Stimulated activated naive CD4-positive, alpha-beta T cell treated with Interleukin-2 at 50 U/mL for 16 hours (primary cell): ENCODE measurements at regions not wholly inside any gene's neighbourhood (a gene's known extent, or its start where the extent isn't known, plus 50 kb on each side); places are given as distances from the start of the nearest gene placed in this dataset.

ENCODE experiments used
- DNase-seq: peaks from one replicate; lab custom pipeline; 2025; lab: John Stamatoyannopoulos, UW

DNA sequence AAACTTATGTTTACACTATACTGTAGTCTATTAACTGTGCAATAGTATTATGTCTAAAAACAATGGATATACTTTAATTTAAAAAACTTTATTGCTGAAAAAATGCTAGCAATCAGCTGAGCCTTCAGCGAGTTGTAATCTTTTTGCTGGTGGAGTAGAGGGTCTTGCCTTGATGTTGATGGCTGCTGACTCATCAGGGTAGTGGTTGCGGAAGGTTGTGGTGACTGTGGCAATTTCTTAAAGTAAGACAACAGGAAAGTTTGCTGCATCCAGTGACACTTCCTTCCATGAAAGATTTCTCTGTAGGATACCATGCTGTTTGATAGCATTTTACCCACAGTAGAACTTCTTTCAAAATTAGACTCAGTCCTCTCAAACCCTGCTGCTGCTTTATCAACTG is 234.7 kb upstream of the CSF3R start:
- no peak for DNase-seq

DNA sequence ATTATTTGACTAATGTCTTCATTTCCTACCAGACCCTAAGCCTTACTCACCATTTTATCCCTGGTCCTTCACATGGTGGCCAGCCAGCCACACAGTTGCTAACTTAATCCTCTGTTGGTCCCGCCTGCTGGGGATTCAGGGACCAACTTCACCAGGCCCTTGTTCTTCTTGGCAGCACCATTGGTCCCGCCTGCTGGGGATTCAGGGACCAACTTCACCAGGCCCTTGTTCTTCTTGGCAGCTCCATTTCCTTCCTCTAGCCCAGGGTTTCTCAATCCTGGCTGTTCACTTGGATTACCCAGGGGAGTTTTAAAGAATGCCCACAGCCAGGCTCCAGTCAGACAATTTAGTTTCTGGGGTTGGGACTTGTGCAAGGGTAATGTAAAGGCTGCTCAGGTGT is 233.1 kb upstream of the CSF3R start:
- DNase-seq: no peak

GRCh38 chr1:36714301-36714700 is 231.6 kb upstream of the CSF3R start:
- DNase-seq: no peak

DNA sequence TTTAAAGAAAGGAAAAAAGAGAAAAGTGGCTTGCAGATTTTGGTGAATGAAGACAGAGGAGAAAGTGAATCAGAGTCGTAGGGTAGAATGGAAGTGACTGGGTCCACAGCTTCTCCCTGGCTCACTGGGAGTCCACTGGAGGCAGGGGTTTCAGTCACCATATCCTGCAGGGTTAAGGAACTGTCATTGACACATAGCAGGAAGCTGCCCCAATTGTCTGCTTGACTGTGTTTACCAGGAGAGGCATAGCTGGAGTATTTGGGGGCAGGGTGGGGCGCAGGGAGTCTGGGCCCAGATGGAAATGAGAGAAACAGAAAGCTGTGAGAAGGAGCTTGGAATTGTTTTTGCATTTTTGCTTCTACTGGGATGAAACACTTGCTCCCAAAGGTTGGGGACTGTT is 228.8 kb upstream of the CSF3R start:
- no peak for DNase-seq

- no peak for DNase-seq
These were observed 228.2 kb upstream of the CSF3R start for GRCh38 chr1:36710951-36711350.

DNA sequence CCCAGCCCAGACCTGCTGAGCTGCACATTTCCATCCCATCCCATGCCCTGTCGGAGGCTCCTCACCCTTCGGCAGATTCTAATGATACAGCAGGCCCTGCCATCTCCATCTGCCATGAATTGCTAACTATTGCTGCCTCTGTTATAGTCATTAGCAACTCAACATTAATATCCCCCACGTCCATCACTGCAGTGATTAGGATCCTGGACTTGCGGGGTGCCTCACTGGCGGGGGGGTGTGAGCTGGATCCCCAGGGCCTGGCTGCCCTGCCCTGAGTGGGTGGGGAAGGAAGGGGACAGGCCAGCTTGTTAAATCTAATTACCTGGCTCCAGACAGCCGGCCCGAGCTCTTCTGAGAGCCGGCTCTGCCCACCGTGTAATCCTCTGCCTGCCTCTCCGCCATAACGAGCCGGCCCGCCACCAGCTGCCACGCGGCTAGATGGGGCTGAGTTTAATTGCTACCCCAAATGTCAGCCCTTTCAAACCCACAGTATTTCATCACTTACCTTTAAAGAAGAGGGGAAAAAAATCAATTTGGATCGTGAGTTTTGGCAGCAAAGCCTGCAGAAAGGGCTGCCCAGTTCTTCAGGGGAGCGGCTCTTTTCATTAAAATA is 227.3 kb upstream of the CSF3R start:
- no peak for DNase-seq

DNA sequence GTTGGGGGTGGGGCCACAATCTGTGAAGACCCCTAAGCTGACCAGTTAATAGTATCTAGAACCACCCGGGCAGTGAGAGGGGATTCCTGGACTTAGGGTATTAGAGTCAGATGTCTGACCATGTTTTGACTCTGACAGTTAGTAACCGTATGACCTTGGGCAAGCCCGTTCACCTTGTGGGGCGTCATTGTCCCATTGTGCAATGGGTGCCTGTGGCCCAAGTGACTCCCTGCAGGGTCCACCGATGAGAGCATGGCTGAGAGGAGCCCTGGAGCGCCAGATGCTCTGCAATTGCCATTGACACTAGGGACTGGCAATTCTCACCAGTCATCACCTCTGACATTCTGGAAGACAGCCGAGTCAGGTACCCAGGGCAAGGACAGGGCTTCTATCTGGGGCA is 225.9 kb upstream of the CSF3R start:
- no peak for DNase-seq

- no peak for DNase-seq
These were observed 224.5 kb upstream of the CSF3R start for GRCh38 chr1:36707221-36707620.

DNA sequence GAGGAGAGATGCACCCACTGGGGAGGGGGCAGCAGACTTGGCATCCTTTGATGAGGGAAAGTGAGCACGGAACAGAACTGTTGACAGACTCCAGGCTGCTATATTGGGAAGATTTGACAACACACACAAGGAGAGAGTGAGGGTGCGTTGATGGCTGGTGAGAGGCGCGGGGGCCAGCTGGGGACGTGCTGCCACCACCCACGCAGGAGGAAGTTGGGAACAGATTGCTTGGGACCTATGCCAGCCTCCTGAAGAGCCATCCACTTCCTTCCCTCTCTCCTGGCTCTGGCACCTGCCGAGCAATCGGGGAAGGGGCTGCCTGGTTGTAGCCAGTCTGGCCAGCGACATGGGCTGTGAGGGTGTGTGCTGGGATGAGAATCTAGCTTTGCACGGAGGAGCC is 223.7 kb upstream of the CSF3R start:
- no peak for DNase-seq

DNA sequence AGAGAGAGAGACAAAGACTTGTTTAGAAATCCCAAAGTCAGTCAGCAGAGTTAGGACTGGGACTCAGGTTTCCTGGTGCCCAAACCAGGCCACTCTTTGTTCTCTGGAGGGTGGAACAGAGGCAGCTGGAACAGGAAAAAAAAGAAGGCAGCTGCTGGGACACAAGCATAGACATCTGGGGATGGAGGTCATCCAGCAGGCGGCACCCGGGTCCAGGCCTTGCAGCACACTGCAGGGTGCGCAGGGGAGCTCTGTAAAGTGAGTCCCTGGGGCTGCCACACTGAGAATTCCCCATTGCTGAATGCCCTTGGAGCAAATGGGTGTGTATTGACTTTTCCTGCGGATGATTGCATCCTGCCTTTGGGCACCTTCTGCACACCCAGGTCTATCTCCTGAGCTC is 222.9 kb upstream of the CSF3R start:
- no peak for DNase-seq

GRCh38 chr1:36703526-36704208 is 221.0 kb upstream of the CSF3R start:
- DNase-seq: peak; percentile 26

DNA sequence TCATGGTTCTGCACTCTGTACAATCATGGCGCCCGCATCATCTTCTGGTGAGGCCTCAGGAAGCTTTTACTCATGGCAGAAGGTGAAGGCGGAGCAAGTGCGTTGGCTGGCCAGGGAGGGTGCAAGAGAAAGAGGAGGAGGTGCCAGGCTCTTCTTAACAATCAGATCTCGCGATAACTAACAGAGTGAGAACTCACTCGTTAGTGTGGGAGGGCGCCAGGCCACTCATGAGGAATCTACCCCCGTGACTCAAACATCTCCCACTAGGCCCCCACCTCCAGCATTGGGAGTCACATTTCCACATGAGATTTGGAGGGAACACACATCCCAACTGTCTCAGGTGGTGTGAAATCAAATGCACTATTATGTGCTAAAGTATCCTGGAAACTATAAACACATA is 220.2 kb upstream of the CSF3R start:
- DNase-seq: no peak

GRCh38 chr1:36699113-36699911 is 216.6 kb upstream of the CSF3R start:
- DNase-seq: no peak

DNA sequence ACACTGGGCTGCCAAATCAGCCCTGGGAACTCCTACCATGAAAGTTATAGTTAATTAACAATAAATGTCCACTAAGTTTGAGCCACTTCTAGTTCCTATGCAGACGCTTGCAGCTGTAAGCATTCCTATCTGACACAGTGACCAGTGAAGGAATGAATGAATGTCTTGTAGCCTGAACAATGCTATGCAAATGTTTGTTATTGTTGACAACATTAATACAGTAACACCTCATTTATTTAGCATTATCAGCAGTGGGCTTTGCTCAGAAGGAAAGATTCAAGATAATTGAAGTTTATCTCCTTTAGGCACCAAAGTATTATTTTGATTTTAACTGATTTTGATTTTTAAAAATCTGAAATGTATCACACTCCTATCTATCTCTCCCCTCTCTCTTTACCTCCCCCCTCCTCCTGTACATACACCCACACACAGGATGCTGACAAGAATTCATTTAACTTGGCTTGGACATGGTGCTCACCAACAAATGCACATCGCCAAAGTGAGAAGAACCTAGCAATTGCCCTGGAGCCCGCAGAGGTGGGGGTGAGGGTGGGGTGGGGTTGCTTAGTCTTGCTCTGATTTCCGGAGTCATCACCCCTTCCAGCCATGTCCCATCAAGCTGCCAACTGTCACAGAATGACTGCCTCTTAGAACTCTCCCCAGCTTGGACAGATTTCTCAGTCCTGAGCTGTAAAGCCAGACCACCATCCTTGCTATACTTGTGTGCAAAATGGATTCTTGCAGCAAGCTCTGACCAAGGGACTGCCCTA is 215.3 kb upstream of the CSF3R start:
- no peak for DNase-seq

DNA sequence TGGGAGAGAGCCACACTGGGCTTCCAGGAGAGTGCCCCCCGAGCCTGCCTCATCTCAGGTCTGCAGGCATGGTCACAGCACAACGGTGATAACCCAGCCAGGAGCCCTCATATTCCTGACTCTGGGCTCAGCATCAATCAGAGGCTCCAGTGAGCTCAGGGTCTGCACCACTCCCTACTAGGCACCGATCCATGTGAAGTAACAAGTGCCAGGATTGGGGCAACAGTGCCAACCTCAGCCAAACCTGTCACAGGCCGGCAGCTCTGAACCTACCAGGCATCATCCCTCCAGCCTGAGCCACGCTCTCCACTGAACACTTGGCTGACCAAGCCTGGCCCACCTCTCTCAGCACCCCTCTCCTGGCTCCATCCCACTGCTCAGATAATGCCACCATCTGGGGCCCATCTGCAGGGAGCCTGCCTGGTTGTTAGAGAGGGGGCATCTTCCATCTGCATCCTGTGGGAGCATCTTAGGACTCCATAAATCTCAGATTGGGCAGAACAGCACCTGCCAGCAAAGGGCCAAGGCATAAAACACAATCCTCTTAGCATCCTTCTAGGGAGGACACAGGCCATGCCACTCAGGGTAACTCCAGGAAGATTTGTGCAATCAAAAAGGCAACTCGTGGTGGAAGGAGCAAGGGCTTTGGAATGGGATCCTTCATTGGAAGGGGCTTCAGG is 213.7 kb upstream of the CSF3R start:
- DNase-seq: no peak

DNA sequence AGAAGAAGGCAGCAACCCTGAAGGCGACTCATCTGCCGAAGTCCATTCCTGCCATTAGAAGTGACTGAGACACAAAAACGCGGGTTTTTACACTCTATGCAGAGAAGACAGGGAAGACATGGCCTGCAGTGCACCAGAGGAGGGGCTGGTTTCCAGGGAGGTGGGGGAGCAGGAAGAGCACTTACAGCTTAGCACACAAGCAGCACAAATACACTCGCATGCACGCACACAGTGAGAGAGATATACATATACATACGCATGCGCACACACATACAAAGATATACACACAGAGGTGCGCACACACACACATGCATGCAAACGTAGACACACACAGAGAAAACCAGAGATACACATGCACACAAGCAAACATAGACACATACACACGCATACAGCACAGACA is 210.9 kb upstream of the CSF3R start:
- DNase-seq: no peak

DNA sequence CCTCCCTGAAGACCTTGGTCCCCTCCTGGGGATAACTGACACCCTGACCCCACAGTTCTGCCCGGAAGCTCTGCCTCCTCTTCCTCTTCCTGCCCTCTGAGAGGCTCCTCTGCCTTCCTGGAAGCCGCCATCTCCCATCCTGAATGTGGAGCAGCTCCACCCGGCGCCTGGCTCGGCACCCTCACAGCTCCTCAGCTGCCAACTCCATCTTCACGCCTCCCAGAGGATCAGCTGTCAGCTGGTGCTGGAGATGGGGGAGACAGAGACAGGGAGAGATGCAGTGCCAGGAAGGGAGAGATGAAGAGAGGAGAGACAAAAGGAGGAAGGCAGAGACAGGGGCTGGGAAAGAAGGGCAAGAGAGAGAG is 210.4 kb upstream of the CSF3R start:
- no peak for DNase-seq

- no peak for DNase-seq
These were observed 209.9 kb upstream of the CSF3R start for GRCh38 chr1:36692465-36693160.

DNA sequence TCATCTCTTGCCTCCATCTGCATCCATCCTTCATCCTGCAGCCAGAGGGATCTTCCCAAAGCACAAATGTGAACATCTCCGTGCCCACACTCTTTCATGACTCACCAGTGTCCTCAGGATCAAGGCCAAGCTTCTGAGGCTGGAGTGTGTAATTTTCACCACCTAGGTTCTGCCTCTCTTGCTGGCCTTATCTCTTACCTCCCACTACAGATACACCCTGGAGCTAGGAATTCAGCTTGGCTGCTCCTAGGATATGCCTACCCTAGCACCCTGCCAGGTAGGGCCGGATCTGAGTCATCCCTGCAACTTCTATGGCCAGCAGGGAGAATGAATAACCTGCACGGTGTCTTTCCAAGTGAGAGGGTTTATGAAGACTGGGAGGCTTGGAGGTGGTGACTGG is 208.7 kb upstream of the CSF3R start:
- no peak for DNase-seq

DNA sequence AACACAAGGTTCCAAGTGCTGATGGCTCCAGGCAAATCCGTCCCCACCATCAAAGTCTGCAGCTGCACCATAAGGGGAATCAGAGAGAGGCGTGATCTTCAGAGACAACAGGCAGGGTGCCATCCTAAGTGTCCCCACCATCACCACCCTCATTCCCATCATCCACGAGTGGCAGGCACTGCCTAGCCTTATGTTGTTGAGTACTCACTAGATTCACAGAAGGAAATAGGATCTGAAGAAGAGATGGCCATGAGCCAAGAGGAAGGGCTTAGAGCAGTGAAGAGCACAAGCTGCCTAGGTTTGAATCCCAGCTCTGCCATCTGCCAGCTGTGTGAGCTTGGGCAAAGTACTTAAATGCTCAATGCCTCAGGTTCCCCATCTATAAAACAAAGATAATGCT is 207.3 kb upstream of the CSF3R start:
- DNase-seq: no peak

- no peak for DNase-seq
These were observed 204.6 kb upstream of the CSF3R start for GRCh38 chr1:36687312-36687711.
